ENCODE measurements at regions not wholly inside any gene's neighbourhood (a gene's known extent, or its start where the extent isn't known, plus 50 kb on each side); places are given as distances from the start of the nearest gene placed in this dataset.
"Not testable (repeated sequence)": the region's sequence is repeated elsewhere in the genome, so short reads cannot be mapped to it uniquely, and the experiment has no call there.

DNA sequence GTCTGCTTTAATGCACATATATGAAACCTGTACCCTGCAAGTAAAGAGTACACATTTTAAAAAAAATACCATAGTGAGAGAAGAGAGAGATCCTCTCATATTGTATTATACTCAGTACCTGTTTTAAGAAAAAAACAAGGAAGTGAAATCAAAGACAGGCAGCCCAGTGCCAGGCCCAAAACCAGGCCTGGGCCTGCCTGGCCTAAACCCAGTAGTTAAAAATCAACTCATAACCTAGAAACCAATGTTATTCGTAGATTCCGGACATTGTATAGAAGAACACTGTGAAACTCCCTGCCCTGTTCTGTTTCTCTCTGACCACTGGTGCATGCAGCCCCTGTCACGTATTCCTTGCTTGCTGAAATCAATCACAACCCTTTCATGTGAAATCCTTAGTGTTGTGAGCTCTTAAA lies 1078.0 kb upstream of the FAM98A start:
- H2AFZ ChIP-seq (ENCODE audit: control insufficient read depth, low read depth, low read length); POLR2A ChIA-PET: not testable (repeated sequence)
- TF ChIP-seq, protein P1, sequence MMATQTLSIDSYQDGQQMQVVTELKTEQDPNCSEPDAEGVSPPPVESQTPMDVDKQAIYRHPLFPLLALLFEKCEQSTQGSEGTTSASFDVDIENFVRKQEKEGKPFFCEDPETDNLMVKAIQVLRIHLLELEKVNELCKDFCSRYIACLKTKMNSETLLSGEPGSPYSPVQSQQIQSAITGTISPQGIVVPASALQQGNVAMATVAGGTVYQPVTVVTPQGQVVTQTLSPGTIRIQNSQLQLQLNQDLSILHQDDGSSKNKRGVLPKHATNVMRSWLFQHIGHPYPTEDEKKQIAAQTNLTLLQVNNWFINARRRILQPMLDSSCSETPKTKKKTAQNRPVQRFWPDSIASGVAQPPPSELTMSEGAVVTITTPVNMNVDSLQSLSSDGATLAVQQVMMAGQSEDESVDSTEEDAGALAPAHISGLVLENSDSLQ (IDR thresholded peaks at IDR 0.05): peak; percentile 59
- TF ChIP-seq, protein P2, sequence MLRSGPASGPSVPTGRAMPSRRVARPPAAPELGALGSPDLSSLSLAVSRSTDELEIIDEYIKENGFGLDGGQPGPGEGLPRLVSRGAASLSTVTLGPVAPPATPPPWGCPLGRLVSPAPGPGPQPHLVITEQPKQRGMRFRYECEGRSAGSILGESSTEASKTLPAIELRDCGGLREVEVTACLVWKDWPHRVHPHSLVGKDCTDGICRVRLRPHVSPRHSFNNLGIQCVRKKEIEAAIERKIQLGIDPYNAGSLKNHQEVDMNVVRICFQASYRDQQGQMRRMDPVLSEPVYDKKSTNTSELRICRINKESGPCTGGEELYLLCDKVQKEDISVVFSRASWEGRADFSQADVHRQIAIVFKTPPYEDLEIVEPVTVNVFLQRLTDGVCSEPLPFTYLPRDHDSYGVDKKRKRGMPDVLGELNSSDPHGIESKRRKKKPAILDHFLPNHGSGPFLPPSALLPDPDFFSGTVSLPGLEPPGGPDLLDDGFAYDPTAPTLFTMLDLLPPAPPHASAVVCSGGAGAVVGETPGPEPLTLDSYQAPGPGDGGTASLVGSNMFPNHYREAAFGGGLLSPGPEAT (IDR thresholded peaks at IDR 0.05; ENCODE audit: low read depth): peak; percentile 87
- TF ChIP-seq ATF7 (IDR thresholded peaks at IDR 0.05; ENCODE audit: low read depth) (peak; percentile 48), ZNF217 (IDR thresholded peaks at IDR 0.05) (peak; percentile 56), GATAD2B (conservative IDR thresholded peaks at IDR 0.05; ENCODE audit: low read depth) (peak; percentile 53; the same call in 1 of the 2 replicates), MEF2B (IDR thresholded peaks at IDR 0.05; ENCODE audit: partially characterized antibody, poor library complexity, severe bottlenecking) (peak; percentile 22), DPF2 (IDR thresholded peaks at IDR 0.05) (peak; percentile 67), SPI1 (IDR thresholded peaks at IDR 0.05; ENCODE audit: borderline replicate concordance, insufficient read depth, low read depth, low read length) (peak; percentile 58; the same call in 1 of the 2 replicates), SMAD1 (IDR thresholded peaks at IDR 0.05; ENCODE audit: low read depth, partially characterized antibody) (peak; percentile 63), BHLHE40 (IDR thresholded peaks at IDR 0.05; ENCODE audit: borderline replicate concordance in 1 of 2, low read depth in 2 of 2, low read length in 1 of 2) (peak in 1 of 2 experiments; percentile 44; a peak in 1 of 4 replicates), MTA2 (IDR thresholded peaks at IDR 0.05; ENCODE audit: low read depth) (peak; percentile 75; the same call in 1 of the 2 replicates), ZNF384 (IDR thresholded peaks at IDR 0.05; ENCODE audit: borderline replicate concordance, low read depth, low read length) (peak; percentile 64; the same call in 1 of the 2 replicates), IKZF2 (IDR thresholded peaks at IDR 0.05) (peak; percentile 58 to 67; a peak in 2 of 4 replicates)
- TF ChIP-seq, protein P3, sequence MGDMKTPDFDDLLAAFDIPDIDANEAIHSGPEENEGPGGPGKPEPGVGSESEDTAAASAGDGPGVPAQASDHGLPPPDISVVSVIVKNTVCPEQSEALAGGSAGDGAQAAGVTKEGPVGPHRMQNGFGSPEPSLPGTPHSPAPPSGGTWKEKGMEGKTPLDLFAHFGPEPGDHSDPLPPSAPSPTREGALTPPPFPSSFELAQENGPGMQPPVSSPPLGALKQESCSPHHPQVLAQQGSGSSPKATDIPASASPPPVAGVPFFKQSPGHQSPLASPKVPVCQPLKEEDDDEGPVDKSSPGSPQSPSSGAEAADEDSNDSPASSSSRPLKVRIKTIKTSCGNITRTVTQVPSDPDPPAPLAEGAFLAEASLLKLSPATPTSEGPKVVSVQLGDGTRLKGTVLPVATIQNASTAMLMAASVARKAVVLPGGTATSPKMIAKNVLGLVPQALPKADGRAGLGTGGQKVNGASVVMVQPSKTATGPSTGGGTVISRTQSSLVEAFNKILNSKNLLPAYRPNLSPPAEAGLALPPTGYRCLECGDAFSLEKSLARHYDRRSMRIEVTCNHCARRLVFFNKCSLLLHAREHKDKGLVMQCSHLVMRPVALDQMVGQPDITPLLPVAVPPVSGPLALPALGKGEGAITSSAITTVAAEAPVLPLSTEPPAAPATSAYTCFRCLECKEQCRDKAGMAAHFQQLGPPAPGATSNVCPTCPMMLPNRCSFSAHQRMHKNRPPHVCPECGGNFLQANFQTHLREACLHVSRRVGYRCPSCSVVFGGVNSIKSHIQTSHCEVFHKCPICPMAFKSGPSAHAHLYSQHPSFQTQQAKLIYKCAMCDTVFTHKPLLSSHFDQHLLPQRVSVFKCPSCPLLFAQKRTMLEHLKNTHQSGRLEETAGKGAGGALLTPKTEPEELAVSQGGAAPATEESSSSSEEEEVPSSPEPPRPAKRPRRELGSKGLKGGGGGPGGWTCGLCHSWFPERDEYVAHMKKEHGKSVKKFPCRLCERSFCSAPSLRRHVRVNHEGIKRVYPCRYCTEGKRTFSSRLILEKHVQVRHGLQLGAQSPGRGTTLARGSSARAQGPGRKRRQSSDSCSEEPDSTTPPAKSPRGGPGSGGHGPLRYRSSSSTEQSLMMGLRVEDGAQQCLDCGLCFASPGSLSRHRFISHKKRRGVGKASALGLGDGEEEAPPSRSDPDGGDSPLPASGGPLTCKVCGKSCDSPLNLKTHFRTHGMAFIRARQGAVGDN (IDR thresholded peaks at IDR 0.05): peak; percentile 46
- TF ChIP-seq, protein P4, sequence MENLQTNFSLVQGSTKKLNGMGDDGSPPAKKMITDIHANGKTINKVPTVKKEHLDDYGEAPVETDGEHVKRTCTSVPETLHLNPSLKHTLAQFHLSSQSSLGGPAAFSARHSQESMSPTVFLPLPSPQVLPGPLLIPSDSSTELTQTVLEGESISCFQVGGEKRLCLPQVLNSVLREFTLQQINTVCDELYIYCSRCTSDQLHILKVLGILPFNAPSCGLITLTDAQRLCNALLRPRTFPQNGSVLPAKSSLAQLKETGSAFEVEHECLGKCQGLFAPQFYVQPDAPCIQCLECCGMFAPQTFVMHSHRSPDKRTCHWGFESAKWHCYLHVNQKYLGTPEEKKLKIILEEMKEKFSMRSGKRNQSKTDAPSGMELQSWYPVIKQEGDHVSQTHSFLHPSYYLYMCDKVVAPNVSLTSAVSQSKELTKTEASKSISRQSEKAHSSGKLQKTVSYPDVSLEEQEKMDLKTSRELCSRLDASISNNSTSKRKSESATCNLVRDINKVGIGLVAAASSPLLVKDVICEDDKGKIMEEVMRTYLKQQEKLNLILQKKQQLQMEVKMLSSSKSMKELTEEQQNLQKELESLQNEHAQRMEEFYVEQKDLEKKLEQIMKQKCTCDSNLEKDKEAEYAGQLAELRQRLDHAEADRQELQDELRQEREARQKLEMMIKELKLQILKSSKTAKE (IDR thresholded peaks at IDR 0.05; ENCODE audit: low read depth, poor library complexity, severe bottlenecking): peak; percentile 39

More for the DNA sequence above, 1078.0 kb upstream of the FAM98A start:
- H3K79me2 ChIP-seq (ENCODE audit: control insufficient read depth, insufficient read depth, low read length); H3K27ac ChIP-seq (ENCODE audit: control insufficient read depth, insufficient read depth); H3K9me3 ChIP-seq (replicated peaks; ENCODE audit: control insufficient read depth, insufficient read depth, low read length); H4K20me1 ChIP-seq (ENCODE audit: control insufficient read depth, insufficient read depth); H3K36me3 ChIP-seq (ENCODE audit: control insufficient read depth in 2 of 2, insufficient read depth in 2 of 2, low read length in 1 of 2); H3K9ac ChIP-seq (ENCODE audit: control insufficient read depth, insufficient read depth, low read length); H3K4me3 ChIP-seq; H3K27me3 ChIP-seq (replicated peaks in 1 of 2; ENCODE audit: control insufficient read depth in 2 of 2, insufficient read depth in 2 of 2, low read length in 1 of 2); H3K4me2 ChIP-seq (ENCODE audit: control insufficient read depth, insufficient read depth); BruUV-seq (replicated peaks); H3K4me1 ChIP-seq (ENCODE audit: control insufficient read depth, insufficient read depth, low read length); FAIRE-seq: not testable (repeated sequence)
- ChIA-PET RAD21 (ENCODE audit: unreplicated experiment) (interaction anchor here (1.6 to 1.8 kb wide), 2 partner anchors 58 to 61 kb away, joined by 3 to 6 read pairs; no protein-coding TSS in a partner anchor), CTCF (interaction anchor here (0.6 to 2.5 kb wide), 2 partner anchors 62 to 113 kb away, joined by 3 to 11 read pairs; no protein-coding TSS in a partner anchor), SMC1A (ENCODE audit: uncharacterized antibody, unreplicated experiment) (interaction anchor here (0.7 to 0.9 kb wide), 2 partner anchors 9 to 738 kb away, joined by 3 read pairs; no protein-coding TSS in a partner anchor)
- WGBS (ENCODE audit: insufficient coverage, insufficient replicate concordance, low lambda C conversion rate, missing lambda C conversion rate): 42% methylated on average over 3 of the region's 3 CpGs
- peak; percentile 55 for DNase-seq (ENCODE audit: low read depth, low spot score)
- in situ Hi-C loops (cut with MboI): loop anchor here (25.0 kb wide), 1 partner anchor 1190 kb away; the partner anchor contains the start of gene RASGRP3
- intact Hi-C loops (cut with micrococcal nuclease; ENCODE audit: unreplicated experiment): loop anchor here (1.0 kb wide), 1 partner anchor 57 kb away; no protein-coding TSS in a partner anchor
- peak; percentile 65 for ATAC-seq

Measured in GM12878 (cell line).